Trophoblast cell (in vitro differentiated cells and primary cell): ENCODE measurements at regions not wholly inside any gene's neighbourhood (a gene's known extent, or its start where the extent isn't known, plus 50 kb on each side); places are given as distances from the start of the nearest gene placed in this dataset.

Experiments
- DNase-seq, 2 donors: peaks; one replicate each; pipeline ENCODE4 v3.0.0-alpha.2; 2016
- H2AFZ ChIP-seq: 2 replicates; pipeline ENCODE4 v1.6.1; 2013; ENCODE audit warnings: low read length, moderate library complexity, mild to moderate bottlenecking; ENCODE audit not compliant: insufficient read depth, poor library complexity
- H2AK5ac ChIP-seq: 2 replicates; pipeline ENCODE4 v1.6.1; 2013; ENCODE audit warnings: mild to moderate bottlenecking, low read length
- H2BK120ac ChIP-seq: 2 replicates; pipeline ENCODE4 v1.6.1; 2013; ENCODE audit warnings: low read length, mild to moderate bottlenecking, moderate library complexity; ENCODE audit not compliant: insufficient read depth, poor library complexity
- H2BK12ac ChIP-seq: 2 replicates; pipeline ENCODE4 v1.6.1; 2013; ENCODE audit warnings: mild to moderate bottlenecking, low read length, moderate library complexity
- H2BK5ac ChIP-seq: 2 replicates; pipeline ENCODE4 v1.6.1; 2013; ENCODE audit warnings: low read length, low read depth, moderate library complexity, mild to moderate bottlenecking; ENCODE audit not compliant: poor library complexity
- H3K14ac ChIP-seq: 2 replicates; pipeline ENCODE4 v1.6.1; 2013; ENCODE audit warnings: mild to moderate bottlenecking, low read length
- H3K18ac ChIP-seq: 2 replicates; pipeline ENCODE4 v1.6.1; 2013; ENCODE audit warnings: mild to moderate bottlenecking, low read length
- H3K23ac ChIP-seq: 2 replicates; pipeline ENCODE4 v1.6.1; 2013; ENCODE audit warnings: low read length
- H3K27ac ChIP-seq: 2 replicates; pipeline ENCODE4 v1.5.1; 2013; ENCODE audit warnings: low read depth, mild to moderate bottlenecking, inconsistent platforms, low read length, moderate library complexity
- H3K27me3 ChIP-seq: 2 replicates; pipeline ENCODE4 v1.6.1; 2013; ENCODE audit warnings: inconsistent platforms, mild to moderate bottlenecking, low read length, moderate library complexity; ENCODE audit not compliant: insufficient read depth
- H3K36me3 ChIP-seq, 2 experiments: 1 replicate in 1 of 2; 2 replicates in 1 of 2; pipeline ENCODE4 v1.6.1; 2013; ENCODE audit warnings: low read length in 2 of 2, mild to moderate bottlenecking in 2 of 2, moderate library complexity in 1 of 2; ENCODE audit not compliant: insufficient read depth in 2 of 2, control insufficient read depth in 1 of 2
- H3K4ac ChIP-seq: 2 replicates; pipeline ENCODE4 v1.6.1; 2013; ENCODE audit warnings: low read depth, mild to moderate bottlenecking, low read length, moderate library complexity
- H3K4me1 ChIP-seq, 2 experiments: 1 replicate in 1 of 2; 2 replicates in 1 of 2; pipeline ENCODE4 v1.6.1; 2013; ENCODE audit warnings: low read length in 2 of 2, mild to moderate bottlenecking in 2 of 2, moderate library complexity in 1 of 2; ENCODE audit not compliant: insufficient read depth in 2 of 2, control insufficient read depth in 1 of 2
- H3K4me2 ChIP-seq: 2 replicates; pipeline ENCODE4 v1.6.1; 2013; ENCODE audit warnings: inconsistent platforms, mild to moderate bottlenecking, low read length, moderate library complexity
- H3K4me3 ChIP-seq: 2 replicates; pipeline ENCODE4 v1.5.1; 2013; ENCODE audit warnings: mild to moderate bottlenecking, low read depth, low read length, inconsistent platforms
- H3K79me1 ChIP-seq: one replicate; pipeline ENCODE4 v1.6.1; 2013; ENCODE audit warnings: low read length
- H3K79me2 ChIP-seq: 2 replicates; pipeline ENCODE4 v1.6.1; 2013; ENCODE audit warnings: low read length, mild to moderate bottlenecking; ENCODE audit not compliant: control insufficient read depth, insufficient read depth, poor library complexity
- H3K9ac ChIP-seq: 2 replicates; pipeline ENCODE4 v1.6.1; 2013; ENCODE audit warnings: mild to moderate bottlenecking, low read length
- H3K9me3 ChIP-seq: 2 replicates; pipeline ENCODE4 v1.6.1; 2013; ENCODE audit warnings: low read depth, mild to moderate bottlenecking, control low read depth, inconsistent platforms, low read length; ENCODE audit not compliant: insufficient read depth
- H4K12ac ChIP-seq: 2 replicates; pipeline ENCODE4 v1.6.1; 2013; ENCODE audit warnings: low read depth, mild to moderate bottlenecking, low read length, moderate library complexity
- H4K8ac ChIP-seq: 2 replicates; pipeline ENCODE4 v1.6.1; 2013; ENCODE audit warnings: low read depth, mild to moderate bottlenecking, low read length, moderate library complexity
- H4K91ac ChIP-seq: one replicate; pipeline ENCODE4 v1.6.1; 2013; ENCODE audit warnings: low read depth, mild to moderate bottlenecking, low read length, moderate library complexity
- WGBS: extraction: QIAGEN DNeasy Blood & Tissue Kit; methylation state at CpG from one replicate; pipeline ENCODE4 v1.1.7; 2013; ENCODE audit warnings: missing lambda C conversion rate; ENCODE audit not compliant: insufficient read length, insufficient coverage; ENCODE audit errors: extremely low coverage; 5-methylcytosine and 5-hydroxymethylcytosine counted together

GRCh38 chr4:29304595-29304994, 1415.6 kb upstream of the PCDH7 start:
- no CpG with 5 or more reads among the region's 3 CpGs for WGBS
- peak in 1 of 2 donors; percentile 45 for DNase-seq
- Histone ChIP-seq H3K9ac (no peak overlapping the region), H3K79me1 (no peaks in the 10 kb centered on the region), H3K4ac (no peak overlapping the region), H3K79me2 (no peaks in the 10 kb centered on the region), H2AK5ac (no peak overlapping the region), H2BK5ac (no peak overlapping the region), H3K9me3 (no peaks in the 10 kb centered on the region), H2AFZ (no peak overlapping the region), H3K4me2 (no peak overlapping the region), H3K27me3 (no peaks in the 10 kb centered on the region), H2BK120ac (no peak overlapping the region), H3K4me3 (no peak overlapping the region), H2BK12ac (no peak overlapping the region), H3K36me3 (no peaks in the 10 kb centered on the region), H3K18ac (no peak overlapping the region), H3K27ac (no peak overlapping the region), H3K23ac (no peak overlapping the region), H4K8ac (no peak overlapping the region), H3K14ac (no peak overlapping the region), H4K12ac (no peak overlapping the region), H3K4me1 (no peaks in the 10 kb centered on the region), H4K91ac (no peak overlapping the region)

- H2BK12ac ChIP-seq = no peak overlapping the region
- no peak overlapping the region for H2AK5ac ChIP-seq
- H3K9me3 ChIP-seq = no peaks in the 10 kb centered on the region
- H3K4ac ChIP-seq = no peak overlapping the region
- no peak overlapping the region for H3K18ac ChIP-seq
- H3K4me3 ChIP-seq = no peak overlapping the region
- H3K27me3 ChIP-seq = no peaks in the 10 kb centered on the region
- no peak overlapping the region for H2AFZ ChIP-seq
- no peak overlapping the region for H2BK120ac ChIP-seq
- H3K4me1 ChIP-seq = peaks cover 0 to 2% of the 10 kb centered on the region in 2 experiments
- H4K91ac ChIP-seq = no peak overlapping the region
- H3K36me3 ChIP-seq = no peaks in the 10 kb centered on the region
- no peaks in the 10 kb centered on the region for H3K79me2 ChIP-seq
- H4K12ac ChIP-seq = no peak overlapping the region
- H3K27ac ChIP-seq = no peak overlapping the region
- no peaks in the 10 kb centered on the region for H3K79me1 ChIP-seq
- no peak overlapping the region for H2BK5ac ChIP-seq
- H3K14ac ChIP-seq = no peak overlapping the region
- H4K8ac ChIP-seq = no peak overlapping the region
- DNase-seq = no peak
- H3K23ac ChIP-seq = no peak overlapping the region
- H3K4me2 ChIP-seq = no peak overlapping the region
- no peak overlapping the region for H3K9ac ChIP-seq
Observed at GRCh38 chr4:29307256-29307655, 1412.9 kb upstream of the PCDH7 start.

- Histone ChIP-seq H4K8ac (no peak overlapping the region), H2BK120ac (no peak overlapping the region), H2AFZ (no peak overlapping the region), H3K79me1 (no peaks in the 10 kb centered on the region), H2BK5ac (no peak overlapping the region), H3K4me3 (no peak overlapping the region), H4K12ac (no peak overlapping the region), H3K27ac (no peak overlapping the region), H3K9ac (no peak overlapping the region), H3K23ac (no peak overlapping the region), H3K79me2 (no peaks in the 10 kb centered on the region), H3K9me3 (no peaks in the 10 kb centered on the region), H3K4ac (no peak overlapping the region), H2BK12ac (no peak overlapping the region), H4K91ac (no peak overlapping the region), H3K27me3 (no peaks in the 10 kb centered on the region), H2AK5ac (no peak overlapping the region), H3K36me3 (no peaks in the 10 kb centered on the region), H3K14ac (no peak overlapping the region), H3K18ac (no peak overlapping the region), H3K4me2 (no peak overlapping the region), H3K4me1 (peaks cover 0 to 2% of the 10 kb centered on the region in 2 experiments)
- no CpG with 5 or more reads among the region's 1 CpG for WGBS
- DNase-seq = no peak
Observed at GRCh38 chr4:29307755-29308154, 1412.4 kb upstream of the PCDH7 start.

DNA sequence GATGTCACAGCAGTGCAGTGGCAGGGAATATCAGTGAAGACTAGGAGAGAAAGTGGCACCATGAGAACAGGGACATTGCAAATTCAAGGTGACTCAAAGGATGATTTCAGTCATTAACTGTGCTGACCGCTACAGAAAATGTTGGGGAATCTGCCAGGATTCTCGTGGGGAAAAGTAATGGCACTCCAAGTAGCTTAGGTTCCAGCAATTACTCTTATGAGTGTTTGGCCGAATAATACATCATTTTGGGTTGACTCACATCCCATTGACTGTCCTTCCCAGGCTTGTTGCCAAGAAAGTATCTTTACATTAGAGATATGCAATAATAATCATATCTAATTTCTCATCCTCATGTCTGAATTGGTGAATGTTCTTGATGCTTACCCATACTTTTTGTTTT, 1411.1 kb upstream of the PCDH7 start:
- Histone ChIP-seq H3K4me3 (no peak overlapping the region), H3K27me3 (no peaks in the 10 kb centered on the region), H3K23ac (no peak overlapping the region), H3K9ac (no peak overlapping the region), H2AFZ (no peak overlapping the region), H3K14ac (no peak overlapping the region), H2BK120ac (no peak overlapping the region), H3K9me3 (no peaks in the 10 kb centered on the region), H4K8ac (no peak overlapping the region), H2AK5ac (no peak overlapping the region), H3K79me1 (no peaks in the 10 kb centered on the region), H3K79me2 (no peaks in the 10 kb centered on the region), H3K4ac (no peak overlapping the region), H3K27ac (no peak overlapping the region), H3K18ac (no peak overlapping the region), H3K4me2 (no peak overlapping the region), H4K12ac (no peak overlapping the region), H3K36me3 (no peaks in the 10 kb centered on the region), H2BK5ac (no peak overlapping the region), H2BK12ac (no peak overlapping the region), H4K91ac (no peak overlapping the region), H3K4me1 (peaks cover 0 to 2% of the 10 kb centered on the region in 2 experiments)
- no peak for DNase-seq
- WGBS = no CpG with 5 or more reads among the region's 3 CpGs

GRCh38 chr4:29310252-29310651, 1409.9 kb upstream of the PCDH7 start:
- no peak overlapping the region for H2BK120ac ChIP-seq
- H3K79me1 ChIP-seq = no peaks in the 10 kb centered on the region
- H3K23ac ChIP-seq = no peak overlapping the region
- H3K4me1 ChIP-seq = peaks cover 0 to 2% of the 10 kb centered on the region in 2 experiments
- H2BK12ac ChIP-seq = no peak overlapping the region
- no peaks in the 10 kb centered on the region for H3K36me3 ChIP-seq
- H2AK5ac ChIP-seq = no peak overlapping the region
- H2AFZ ChIP-seq = no peak overlapping the region
- H4K91ac ChIP-seq = no peak overlapping the region
- H3K27ac ChIP-seq = no peak overlapping the region
- DNase-seq = no peak
- H3K9me3 ChIP-seq = no peaks in the 10 kb centered on the region
- no peaks in the 10 kb centered on the region for H3K27me3 ChIP-seq
- no peak overlapping the region for H3K4ac ChIP-seq
- H3K14ac ChIP-seq = no peak overlapping the region
- no peak overlapping the region for H4K12ac ChIP-seq
- no peak overlapping the region for H3K9ac ChIP-seq
- no peaks in the 10 kb centered on the region for H3K79me2 ChIP-seq
- no peak overlapping the region for H4K8ac ChIP-seq
- no peak overlapping the region for H2BK5ac ChIP-seq
- no peak overlapping the region for H3K4me2 ChIP-seq
- H3K4me3 ChIP-seq = no peak overlapping the region
- no peak overlapping the region for H3K18ac ChIP-seq
